Stimulated activated CD8-positive, alpha-beta memory T cell treated with anti-CD3 and anti-CD28 coated beads, Interleukin-4, amount 100 ng/mL, for 1 hour (primary cell): ENCODE measurements at regions not wholly inside any gene's neighbourhood (a gene's known extent, or its start where the extent isn't known, plus 50 kb on each side); places are given as distances from the start of the nearest gene placed in this dataset.

ENCODE experiments used
- DNase-seq, 2 donors: peaks; one replicate each; pipeline ENCODE4 v3.0.0-alpha.2; 2020; ENCODE audit warnings: low read depth in 2 of 2, low spot score in 1 of 2

DNA sequence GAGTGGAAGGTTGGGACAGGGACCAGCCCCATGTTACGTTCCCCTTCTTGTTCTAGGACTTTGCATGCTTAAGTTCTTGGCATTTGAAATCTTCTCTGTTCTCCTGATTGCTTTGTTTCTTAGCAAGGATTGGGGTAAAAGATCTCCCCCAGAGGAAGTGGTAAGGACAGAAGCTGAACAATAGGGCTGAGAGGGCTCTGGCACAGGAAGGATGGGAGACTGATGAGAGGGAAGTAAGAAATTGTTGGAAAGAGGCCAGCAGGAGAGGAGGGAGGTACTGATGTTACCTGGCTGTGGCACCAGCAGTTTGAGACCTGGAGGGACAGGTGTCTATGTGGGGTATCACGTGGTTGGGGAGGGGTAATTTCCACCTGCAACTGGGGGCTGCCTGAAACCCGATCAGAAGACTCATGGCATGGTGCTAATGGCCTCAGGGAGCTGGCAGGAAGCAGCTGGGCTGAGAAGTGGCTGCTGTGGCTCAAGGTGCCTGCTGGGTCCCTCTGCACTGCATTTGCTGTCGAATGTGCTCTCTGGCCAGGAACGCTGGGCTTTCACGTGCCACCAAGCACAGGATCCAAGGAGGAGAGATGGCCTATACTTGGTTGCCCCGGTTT lies 108.4 kb downstream of the LSM3 start:
- DNase-seq, result no peak

DNA sequence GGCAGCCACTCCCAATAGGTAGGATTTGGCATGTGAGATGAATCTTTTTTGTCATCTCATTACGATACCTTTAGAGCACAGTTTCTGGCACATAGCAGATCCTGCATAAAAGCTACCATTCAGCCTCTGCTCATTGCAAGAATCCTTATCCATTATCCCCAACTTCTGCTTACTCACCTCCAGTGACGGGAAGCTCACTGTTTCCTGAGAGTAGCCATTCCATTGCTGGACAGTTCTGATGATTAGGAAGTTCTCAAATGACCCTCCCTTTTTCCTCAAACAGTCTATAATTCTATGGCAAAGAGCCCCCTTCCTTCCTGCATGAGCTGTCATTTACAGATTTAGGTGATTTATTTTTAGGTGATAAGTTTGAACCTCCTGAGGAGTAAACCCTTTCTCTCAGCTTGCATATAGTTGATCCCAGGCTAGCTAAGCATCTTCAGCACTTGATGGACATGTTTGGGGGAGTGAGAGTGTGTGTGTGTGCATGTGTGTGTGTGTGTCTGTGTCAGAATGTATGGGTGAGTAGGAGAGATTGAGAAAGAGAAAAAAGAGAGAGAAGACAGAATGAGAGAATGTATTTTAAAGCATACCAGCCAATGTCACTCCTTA lies 109.7 kb downstream of the LSM3 start:
- no peak for DNase-seq

DNA sequence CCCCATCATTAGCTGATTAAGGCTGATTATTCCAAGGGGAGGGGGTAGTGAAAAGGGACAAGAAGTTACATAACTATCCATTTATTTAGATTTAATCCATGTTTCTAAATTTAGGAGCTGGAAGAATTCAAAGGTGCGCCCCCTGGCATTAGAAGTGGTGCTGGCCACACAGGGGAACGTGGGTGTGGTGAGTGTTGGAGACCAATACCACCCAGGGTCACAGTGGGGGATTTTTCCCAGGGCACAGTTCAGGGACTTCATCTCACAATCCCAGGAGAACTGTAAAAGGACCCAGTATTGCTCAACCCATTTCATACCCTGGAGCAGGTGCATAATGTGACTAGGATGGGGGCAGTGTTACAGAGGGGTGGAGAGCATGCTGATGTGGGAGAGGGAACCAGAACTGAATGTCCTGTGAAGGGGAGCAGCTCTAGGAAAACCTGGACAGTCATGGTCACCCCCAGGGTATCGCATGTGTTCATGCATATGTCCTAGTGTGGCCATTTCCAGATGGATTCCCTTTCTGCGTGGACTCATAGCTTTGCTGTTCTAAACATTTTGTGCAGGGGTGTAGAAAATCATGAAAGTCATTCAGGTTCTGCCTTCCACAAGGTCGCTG lies 110.3 kb downstream of the LSM3 start:
- DNase-seq, result no peak

DNA sequence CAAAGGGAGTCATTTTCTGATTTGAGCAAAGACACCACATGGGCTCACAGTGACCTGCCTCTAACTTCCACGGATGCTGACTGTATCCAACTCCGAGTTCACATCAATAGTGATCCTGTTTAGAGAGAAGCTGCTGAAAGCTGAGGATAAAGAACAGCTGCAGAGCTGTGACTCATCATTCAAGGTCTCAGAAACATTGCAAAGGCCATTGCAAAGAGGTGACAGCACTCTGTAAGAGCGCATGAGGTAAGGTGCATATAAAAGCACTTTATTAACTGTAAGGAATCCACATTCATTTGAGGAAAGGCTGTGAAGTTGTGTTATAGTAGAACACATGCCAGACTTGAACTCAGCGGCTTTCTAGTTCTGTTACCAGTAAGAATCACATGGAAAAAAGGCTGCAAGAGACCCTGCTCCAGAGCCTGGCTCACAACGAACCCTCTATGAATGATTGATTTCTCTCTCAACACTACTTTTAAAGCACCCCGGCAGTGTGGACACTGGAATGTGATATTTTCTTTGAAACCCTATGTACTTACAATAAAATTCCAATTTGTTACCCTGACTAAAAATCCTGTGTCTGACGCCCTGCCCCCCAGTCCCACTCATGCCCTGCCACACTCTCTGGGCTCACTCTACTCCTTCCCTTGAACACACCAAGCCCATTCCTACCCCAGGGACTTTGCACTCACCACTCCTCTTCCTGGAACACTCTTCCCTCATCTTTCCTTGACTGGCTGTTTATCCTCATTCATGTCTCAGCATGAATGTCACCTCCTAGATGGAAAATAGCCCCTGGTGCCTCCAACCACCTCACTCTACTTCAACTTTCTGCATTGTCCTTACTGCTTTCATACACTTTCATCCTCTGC lies 111.2 kb downstream of the LSM3 start:
- no peak for DNase-seq

DNA sequence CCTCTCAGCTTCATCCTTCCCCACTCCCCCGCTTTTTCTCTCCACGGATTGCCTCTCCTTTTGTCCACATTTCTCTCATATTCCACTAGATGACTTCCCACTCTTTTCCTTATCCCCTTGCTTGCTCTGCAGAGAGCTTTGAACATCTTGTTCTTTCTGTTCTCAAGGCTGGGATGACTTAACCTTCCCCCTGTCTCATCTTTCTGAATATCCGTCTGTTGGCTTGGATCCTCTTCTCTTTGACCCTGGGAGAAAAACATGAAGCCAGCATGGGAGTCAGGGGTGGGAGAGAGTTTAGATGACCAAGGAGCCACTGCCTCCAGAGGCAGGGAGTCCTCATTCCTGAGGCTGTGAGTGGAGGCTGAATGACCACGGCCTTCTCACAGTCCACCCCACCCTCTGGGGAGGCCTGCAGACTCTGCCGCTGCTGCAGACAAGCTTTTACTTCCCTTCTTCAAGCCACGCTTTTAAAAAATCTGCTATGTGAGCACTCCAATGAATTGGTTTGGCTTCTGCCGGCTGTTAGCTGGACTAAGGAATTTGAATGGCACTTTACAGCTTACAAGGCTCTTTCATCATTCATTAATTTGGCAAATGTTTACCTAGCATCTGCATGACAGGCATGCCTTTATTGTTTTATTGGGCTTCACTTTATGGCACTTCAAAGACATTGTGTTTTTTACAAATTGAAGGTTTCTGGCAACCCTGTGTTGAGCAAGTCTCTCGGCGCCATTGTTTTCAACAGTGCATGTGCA lies 111.6 kb upstream of the SLC6A6 start:
- no peak for DNase-seq

DNA sequence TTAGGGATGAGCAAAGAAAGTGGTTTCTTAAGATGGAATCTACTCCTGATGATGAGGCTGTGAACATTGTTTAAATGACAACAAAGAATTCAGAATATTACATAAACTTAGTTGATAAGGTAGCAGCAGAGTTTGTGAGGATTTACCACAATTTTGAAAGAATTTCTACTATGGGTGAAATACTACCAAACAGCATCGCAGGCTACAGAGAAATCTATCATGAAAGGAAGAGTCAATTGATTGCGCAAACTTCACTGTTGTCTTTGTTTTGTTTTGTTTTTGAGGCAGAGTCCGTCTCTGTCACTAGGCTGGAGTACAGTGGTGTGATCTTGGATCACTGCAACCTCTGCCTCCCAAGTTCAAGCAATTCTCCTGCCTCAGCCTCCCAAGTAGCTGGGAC lies 107.4 kb upstream of the SLC6A6 start:
- no peak for DNase-seq

DNA sequence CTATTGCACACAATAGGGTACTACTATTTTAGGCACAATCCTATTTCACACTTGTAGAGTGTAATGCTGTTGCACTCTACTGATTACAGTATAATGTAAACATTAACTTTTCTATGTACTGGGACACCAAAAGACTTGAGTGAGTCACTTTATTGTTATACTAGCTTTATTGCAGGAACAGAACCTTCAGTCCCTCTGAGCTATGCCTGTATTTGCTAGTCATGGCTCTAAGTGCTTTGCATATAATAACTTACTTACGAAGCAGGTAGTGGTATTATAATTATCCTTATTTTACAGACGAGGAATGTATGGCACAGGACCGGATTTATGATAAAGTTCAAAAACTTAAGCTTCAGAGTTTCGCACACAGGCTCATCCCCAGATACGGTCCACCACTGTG lies 106.6 kb upstream of the SLC6A6 start:
- no peak for DNase-seq

DNA sequence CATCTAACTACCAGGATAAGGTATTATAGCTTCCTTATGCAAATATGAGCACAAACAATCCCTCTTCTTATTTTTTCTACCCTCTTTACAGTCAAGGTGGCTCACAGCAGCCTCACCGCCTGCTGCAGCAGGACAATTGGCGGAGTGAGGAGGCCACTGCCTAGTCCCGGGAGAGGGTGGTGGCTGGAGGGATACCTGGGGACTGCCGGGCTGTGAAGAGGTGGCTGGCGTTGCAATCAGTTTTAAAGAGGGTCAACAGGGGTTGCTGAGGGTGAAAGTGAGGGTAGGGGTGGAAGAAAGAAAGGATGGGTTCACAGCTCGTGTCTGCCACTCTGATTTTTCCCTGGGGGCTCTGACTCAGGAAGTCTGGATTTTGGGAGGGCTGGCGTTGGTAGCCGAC lies 105.1 kb upstream of the SLC6A6 start:
- no peak for DNase-seq

DNA sequence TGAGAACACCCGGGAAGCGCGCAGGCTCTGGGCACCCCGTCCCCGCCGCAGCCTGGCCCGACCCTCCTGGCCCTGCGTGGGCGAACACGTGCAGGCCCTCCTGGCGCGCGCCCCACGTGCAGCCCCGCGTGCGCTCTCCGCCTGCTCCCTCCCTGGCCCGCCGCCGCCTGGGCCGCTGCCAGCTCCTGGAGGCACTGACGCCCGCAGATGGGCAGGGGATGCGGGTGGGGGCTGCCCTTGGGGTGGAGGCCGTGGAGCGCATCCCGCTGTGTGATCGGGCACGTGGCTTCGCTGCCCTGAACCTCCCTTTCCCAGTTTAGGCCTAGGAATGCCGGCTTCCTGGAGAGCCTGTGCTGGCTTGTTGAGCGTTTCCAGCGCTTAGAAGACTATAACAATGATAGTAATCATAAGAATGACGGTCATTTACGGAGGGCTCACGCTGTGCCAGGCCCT lies 104.6 kb upstream of the SLC6A6 start:
- no peak for DNase-seq

DNA sequence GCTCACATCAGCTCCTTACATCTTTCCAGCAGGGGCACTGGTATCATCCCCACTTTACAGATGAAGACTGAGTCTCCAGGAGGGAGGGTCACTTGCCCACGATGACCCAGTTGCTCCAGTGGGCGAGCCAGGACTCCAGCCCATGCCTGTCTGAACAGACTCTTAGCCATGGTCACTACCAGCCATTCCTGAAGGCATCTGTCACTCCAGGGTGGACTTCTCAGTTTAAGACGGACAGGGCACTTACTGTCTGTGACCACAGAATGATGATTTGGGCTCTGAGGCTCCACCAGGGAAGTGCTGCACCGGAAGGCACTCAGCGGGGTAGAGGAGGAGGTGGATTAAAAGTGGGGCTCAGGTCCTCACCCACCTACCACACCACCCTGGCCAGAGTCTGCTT lies 104.0 kb upstream of the SLC6A6 start:
- no peak for DNase-seq

DNA sequence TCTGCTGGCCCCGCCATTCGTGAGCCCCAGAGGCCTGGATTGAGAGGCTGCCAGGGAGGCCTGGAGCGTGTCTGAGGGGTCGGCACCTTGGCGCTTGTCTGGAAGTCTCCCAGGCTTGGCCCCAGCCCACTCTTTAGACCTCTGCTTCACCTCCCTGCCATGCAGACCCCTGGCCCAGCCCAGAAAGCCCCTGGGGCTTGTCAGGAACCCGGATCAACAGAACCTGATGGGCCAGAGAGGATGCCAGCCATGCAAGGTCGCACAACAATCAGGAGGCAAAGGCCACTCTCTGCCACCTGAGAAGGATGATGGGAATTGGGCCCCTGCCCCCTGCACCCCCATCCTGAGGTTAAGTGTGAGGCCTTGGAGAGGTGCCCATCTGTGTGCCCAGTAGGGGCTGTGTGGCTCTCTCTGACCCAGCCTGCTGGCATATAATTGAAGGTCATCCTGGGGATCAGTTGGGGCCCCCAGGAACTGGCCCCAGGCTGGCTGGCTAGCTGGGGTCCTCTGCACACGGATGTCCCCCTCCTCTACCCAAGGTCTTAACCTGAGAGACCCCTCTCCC lies 103.3 kb upstream of the SLC6A6 start:
- no peak for DNase-seq

DNA sequence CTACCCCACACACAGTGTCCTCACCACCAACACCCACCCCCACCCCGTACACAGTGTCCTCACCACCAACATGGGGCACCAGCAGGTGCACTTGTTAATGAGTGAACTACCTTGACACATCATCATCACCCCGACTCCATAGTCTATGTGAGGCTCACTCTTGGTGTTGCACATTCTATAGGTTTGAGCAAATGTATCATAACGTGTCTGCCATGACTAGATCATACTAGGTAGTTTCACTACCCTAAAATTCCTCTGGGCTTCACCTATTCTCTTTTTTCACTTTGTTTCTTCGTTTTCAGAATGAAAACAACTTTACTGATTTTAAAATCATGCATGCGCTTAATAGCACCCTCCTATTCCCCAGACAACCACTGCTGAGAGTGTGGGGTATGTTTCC lies 102.6 kb upstream of the SLC6A6 start:
- DNase-seq, result no peak

DNA sequence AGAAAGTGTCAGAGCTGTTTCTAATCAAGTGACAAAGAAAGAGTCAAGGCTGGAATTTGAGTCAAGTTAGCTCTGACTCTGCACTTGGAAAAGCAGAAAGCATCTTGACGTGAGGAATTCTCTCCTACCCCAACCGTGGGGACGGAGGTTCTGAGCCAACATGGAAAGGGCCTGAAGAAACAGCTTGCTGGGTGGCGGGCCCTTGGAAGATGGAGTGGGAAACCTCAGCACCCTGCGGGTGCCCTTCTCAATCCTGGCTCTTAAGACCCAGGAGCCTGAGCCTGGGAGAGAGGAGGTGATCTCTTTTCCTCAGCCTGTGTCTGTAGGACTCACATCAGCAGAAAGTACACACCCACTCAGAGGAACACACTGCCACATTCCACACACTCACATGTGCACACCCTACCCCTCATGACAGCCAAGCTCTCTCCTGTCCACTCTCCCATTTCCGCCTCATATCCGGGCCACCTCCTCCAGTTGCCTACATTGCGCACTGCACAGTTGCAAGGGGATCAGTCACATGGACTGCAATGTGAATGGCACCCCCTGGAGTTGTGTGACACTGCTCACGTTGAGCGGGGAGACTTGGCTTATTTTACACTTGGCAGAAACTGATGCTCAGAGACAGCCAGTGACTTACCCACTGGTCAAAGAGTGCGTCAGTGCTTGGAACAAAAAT lies 101.5 kb upstream of the SLC6A6 start:
- DNase-seq, result no peak

DNA sequence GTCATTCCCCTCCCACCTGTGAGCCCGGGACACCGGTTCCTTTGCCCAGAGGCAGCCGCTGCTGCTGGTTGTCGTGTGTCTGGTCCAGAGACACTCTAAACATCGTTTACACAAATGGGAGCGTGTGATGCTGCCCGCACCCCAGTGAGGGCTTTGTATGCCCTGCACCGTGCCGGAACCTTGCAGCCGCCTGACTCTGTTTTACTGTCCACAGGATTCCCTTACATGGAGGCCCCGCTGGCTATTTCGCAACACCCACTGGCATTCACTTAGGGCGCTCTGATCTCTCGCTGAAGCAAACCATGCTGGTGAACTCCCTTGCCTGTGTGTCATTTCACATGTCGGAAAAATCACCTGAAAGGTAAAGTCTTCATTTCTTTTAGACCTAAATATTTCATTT lies 100.8 kb upstream of the SLC6A6 start:
- DNase-seq, result no peak

DNA sequence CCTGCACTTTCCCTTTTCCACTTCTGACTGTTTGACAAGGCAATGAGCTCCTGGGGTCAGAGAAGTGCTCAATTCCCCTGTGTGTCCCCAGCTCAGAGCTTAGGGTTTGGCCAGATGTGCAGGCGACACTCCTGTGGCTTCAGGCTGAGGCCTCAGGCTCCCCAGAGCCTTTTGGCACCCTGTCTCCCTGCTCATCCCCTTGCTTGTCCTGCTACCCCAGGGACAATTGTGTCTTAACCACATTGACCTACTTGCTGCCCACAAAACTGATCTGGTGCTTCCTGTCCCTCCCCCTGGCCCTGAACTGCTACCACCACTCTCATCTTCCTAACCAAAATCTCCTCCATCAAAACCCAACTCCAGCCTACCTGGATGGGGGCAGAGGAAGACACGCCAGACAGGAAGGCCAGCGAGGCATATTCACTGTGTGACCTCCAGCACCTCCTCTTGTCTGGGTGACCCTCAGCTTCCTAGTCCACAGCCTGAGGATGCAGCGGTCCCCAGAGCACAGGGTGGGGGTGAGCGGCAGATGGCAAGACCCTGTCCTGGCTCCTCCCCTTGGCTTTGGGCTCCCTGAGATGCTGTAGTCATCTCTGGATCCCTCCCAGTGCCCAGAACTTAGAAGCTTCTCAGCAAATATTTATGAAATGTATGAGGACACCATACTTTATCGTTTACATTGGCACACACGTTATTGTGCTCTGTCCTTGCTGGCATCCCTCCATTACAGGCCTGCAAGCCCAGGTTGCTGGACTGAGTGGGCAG lies 98.9 kb upstream of the SLC6A6 start:
- DNase-seq, result no peak

DNA sequence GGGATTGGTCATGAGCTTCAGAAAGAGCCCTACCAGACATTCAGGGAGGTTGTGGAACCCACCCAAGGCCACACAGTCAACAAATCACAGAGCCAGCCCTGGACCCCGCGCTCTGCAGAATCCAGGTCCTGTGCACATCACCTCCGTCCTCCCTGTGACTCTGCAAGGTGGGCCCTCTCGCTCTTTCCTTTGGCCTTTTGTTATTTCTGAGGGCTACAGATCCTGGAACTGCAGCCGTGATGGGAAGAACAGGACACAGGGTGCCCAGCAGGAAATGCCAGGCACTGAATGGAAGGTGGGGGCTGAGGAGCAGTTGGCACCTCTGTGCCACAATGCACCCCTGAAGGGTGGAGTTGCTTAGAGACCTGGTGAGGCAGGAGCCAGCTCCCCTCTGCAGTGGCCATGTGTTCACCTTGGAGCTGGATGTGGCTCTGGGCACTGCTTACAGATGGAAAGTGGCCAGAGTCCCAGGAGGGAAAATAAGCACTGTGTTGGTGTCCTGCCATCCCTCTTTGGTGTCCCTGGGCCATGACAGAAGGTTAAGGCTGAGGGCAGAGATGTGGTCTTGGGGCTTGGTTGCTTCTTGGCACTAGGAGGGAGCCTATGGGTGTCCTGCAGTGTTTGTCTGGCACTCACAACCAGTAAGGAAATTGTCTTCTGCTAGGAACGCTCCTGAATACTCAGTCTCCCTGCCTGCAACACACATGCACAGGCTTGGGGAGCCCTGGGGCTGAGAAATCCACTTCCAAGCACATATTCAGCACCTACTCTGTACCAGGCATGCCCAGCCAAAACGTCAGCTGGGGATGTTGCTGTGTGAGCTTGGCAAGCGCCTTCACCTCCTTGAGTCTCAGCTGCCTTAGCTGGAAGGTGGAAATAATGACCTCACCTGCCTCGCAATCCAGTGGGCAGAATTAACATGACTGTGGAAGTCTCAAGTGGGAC lies 98.0 kb upstream of the SLC6A6 start:
- no peak for DNase-seq

DNA sequence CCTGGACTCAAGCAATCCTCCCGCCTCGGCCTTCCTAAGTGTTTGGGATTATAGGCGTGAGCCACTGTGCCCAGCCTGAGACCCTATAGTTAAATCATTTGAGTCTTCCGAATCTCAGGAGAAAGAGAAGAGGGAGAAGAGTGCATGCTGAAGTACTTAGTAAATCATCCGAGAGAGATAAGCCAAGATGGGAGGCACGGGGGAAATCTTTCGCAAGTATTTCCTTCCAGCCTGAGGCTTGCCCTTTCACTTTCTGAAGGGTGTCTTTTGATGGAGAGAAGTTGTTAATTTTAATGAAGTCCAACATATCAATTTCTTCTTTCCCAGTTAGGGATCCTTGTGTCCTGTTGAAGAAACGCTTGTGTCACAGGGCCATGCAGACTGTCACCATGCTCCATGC lies 97.1 kb upstream of the SLC6A6 start:
- DNase-seq, result no peak

DNA sequence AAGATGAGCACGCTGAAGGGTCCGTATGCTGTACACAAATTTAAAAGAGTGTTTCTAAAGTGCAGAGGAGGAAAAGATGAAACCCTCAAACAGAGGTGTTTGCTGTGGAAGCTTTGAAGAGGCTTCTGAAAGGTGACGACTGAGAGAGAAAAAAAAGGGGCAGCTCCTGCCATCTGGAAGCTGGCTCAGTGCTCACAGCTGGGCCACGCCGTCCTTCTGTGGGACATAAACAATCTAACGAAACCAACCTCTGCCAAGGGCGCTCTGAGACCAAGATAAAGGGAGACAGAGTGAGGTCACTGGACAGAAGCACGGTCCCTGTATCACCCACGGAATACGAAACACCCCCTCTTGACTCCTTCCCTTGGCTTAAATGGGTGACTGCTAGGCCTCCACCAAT lies 96.3 kb upstream of the SLC6A6 start:
- DNase-seq, result no peak
